H9 (cell line): ENCODE measurements at regions not wholly inside any gene's neighbourhood (a gene's known extent, or its start where the extent isn't known, plus 50 kb on each side); places are given as distances from the start of the nearest gene placed in this dataset.

Experiments
- DNase-seq: peaks from one replicate; pipeline ENCODE4 v3.0.0-alpha.2; 2017
- H2AFZ ChIP-seq: one replicate; pipeline ENCODE4 v1.6.1; 2013; ENCODE audit warnings: mild to moderate bottlenecking, low read length, control low read depth, moderate library complexity
- H2AK5ac ChIP-seq: 2 replicates; pipeline ENCODE4 v1.6.1; 2013; ENCODE audit warnings: low read length, control low read depth, mixed read lengths; ENCODE audit not compliant: insufficient read length
- H2BK120ac ChIP-seq: one replicate; pipeline ENCODE4 v1.6.1; 2013; ENCODE audit warnings: low read depth, mild to moderate bottlenecking, low read length, control low read depth, inconsistent platforms; ENCODE audit not compliant: poor library complexity, severe bottlenecking
- H2BK12ac ChIP-seq: 2 replicates; pipeline ENCODE4 v1.6.1; 2013; ENCODE audit warnings: low read length, control low read depth, mixed read lengths, low read depth; ENCODE audit not compliant: insufficient read length
- H2BK15ac ChIP-seq: 2 replicates; pipeline ENCODE4 v1.6.1; 2013; ENCODE audit warnings: low read depth, low read length, control low read depth
- H2BK20ac ChIP-seq: one replicate; pipeline ENCODE4 v1.6.1; 2013; ENCODE audit warnings: low read depth, mild to moderate bottlenecking, low read length, control low read depth, inconsistent platforms; ENCODE audit not compliant: poor library complexity, severe bottlenecking
- H2BK5ac ChIP-seq: 2 replicates; pipeline ENCODE4 v1.6.1; 2013; ENCODE audit warnings: low read length, control low read depth, mixed read lengths; ENCODE audit not compliant: insufficient read length
- H3K14ac ChIP-seq: 2 replicates; pipeline ENCODE4 v1.6.1; 2013; ENCODE audit warnings: low read length, control low read depth; ENCODE audit not compliant: insufficient read depth
- H3K18ac ChIP-seq: 2 replicates; pipeline ENCODE4 v1.6.1; 2013; ENCODE audit warnings: low read depth, mild to moderate bottlenecking, mixed read lengths, low read length, control low read depth; ENCODE audit not compliant: insufficient read length
- H3K23ac ChIP-seq: 2 replicates; pipeline ENCODE4 v1.6.1; 2013; ENCODE audit warnings: low read length, control low read depth, mixed read lengths, low read depth; ENCODE audit not compliant: insufficient read length
- H3K23me2 ChIP-seq: 2 replicates; pipeline ENCODE4 v1.6.1; 2013; ENCODE audit warnings: low read depth, mild to moderate bottlenecking, mixed read lengths, low read length, control low read depth; ENCODE audit not compliant: insufficient read length, poor library complexity, severe bottlenecking
- H3K27ac ChIP-seq: 2 replicates; pipeline ENCODE4 v1.5.1; 2013; ENCODE audit warnings: low read length, control low read depth, mixed read lengths, low read depth; ENCODE audit not compliant: insufficient read length
- H3K27me3 ChIP-seq: 2 replicates; pipeline ENCODE4 v1.6.1; 2013; ENCODE audit warnings: low read length, control low read depth, inconsistent platforms; ENCODE audit not compliant: insufficient read depth
- H3K4ac ChIP-seq: 2 replicates; pipeline ENCODE4 v1.6.1; 2013; ENCODE audit warnings: low read depth, mild to moderate bottlenecking, control low read depth, inconsistent platforms, low read length, moderate library complexity
- H3K4me1 ChIP-seq: 2 replicates; pipeline ENCODE4 v1.6.1; 2013; ENCODE audit warnings: low read length, control low read depth, inconsistent platforms; ENCODE audit not compliant: insufficient read depth
- H3K4me2 ChIP-seq: 2 replicates; pipeline ENCODE4 v1.6.1; 2013; ENCODE audit warnings: low read length, control low read depth, mixed read lengths; ENCODE audit not compliant: insufficient read length, insufficient read depth
- H3K56ac ChIP-seq: 2 replicates; pipeline ENCODE4 v1.6.1; 2013; ENCODE audit warnings: low read depth, mild to moderate bottlenecking, mixed read lengths, low read length, control low read depth; ENCODE audit not compliant: insufficient read length
- H3K79me1 ChIP-seq: 2 replicates; pipeline ENCODE4 v1.6.1; 2013; ENCODE audit warnings: low read depth, mild to moderate bottlenecking, moderate library complexity, low read length, control low read depth, inconsistent platforms; ENCODE audit not compliant: insufficient read depth, poor library complexity, severe bottlenecking
- H3K79me2 ChIP-seq: 2 replicates; pipeline ENCODE4 v1.6.1; 2013; ENCODE audit warnings: low read length, control low read depth, inconsistent platforms; ENCODE audit not compliant: insufficient read depth
- H3K9ac ChIP-seq: 2 replicates; pipeline ENCODE4 v1.6.1; 2013; ENCODE audit warnings: low read length, control low read depth, mixed read lengths; ENCODE audit not compliant: insufficient read length; ENCODE audit errors: extremely low read depth
- H3K9me3 ChIP-seq: one replicate; pipeline ENCODE4 v1.6.1; 2013; ENCODE audit warnings: low read depth, low read length, inconsistent platforms; ENCODE audit not compliant: control insufficient read depth
- H3T11ph ChIP-seq: one replicate; pipeline ENCODE4 v1.6.1; 2013; ENCODE audit warnings: mild to moderate bottlenecking, low read length, control low read depth, inconsistent platforms
- H4K20me1 ChIP-seq: one replicate; pipeline ENCODE4 v1.6.1; 2013; ENCODE audit not compliant: control insufficient read depth, insufficient read length, insufficient read depth
- H4K5ac ChIP-seq: 2 replicates; pipeline ENCODE4 v1.6.1; 2013; ENCODE audit warnings: low read depth, mild to moderate bottlenecking, mixed read lengths, low read length, control low read depth; ENCODE audit not compliant: insufficient read length
- H4K8ac ChIP-seq: replicated peaks from 2 replicates; pipeline ENCODE4 v1.6.1; 2013; ENCODE audit warnings: low read length, control low read depth, mixed read lengths, low read depth; ENCODE audit not compliant: insufficient read length
- H4K91ac ChIP-seq: 2 replicates; pipeline ENCODE4 v1.6.1; 2013; ENCODE audit warnings: low read depth, mild to moderate bottlenecking, moderate library complexity, mixed read lengths, low read length, control low read depth; ENCODE audit not compliant: insufficient read length
- H3K27ac Mint-ChIP-seq, 3 experiments: 2 replicates in 2 of 3; 3 replicates in 1 of 3; pipeline ENCODE4 v1.8.0; 2020 to 2021; ENCODE audit warnings: mixed read lengths in 3 of 3, mild to moderate bottlenecking in 1 of 3, moderate library complexity in 1 of 3
- H3K27me3 Mint-ChIP-seq: 2 replicates; pipeline ENCODE4 v1.8.0; 2021; ENCODE audit warnings: low read depth, mild to moderate bottlenecking, moderate library complexity, mixed read lengths
- H3K36me3 Mint-ChIP-seq, 3 experiments: 2 replicates in 2 of 3; 3 replicates in 1 of 3; pipeline ENCODE4 v1.8.0; 2020 to 2021; ENCODE audit warnings: low read depth in 3 of 3, mixed read lengths in 3 of 3; ENCODE audit not compliant: insufficient read depth in 1 of 3
- H3K4me1 Mint-ChIP-seq, 2 experiments: 2 replicates each; pipeline ENCODE4 v1.8.0; 2020; ENCODE audit warnings: mixed read lengths in 2 of 2
- H3K4me3 Mint-ChIP-seq, 2 experiments: 2 replicates in 1 of 2; 3 replicates in 1 of 2; pipeline ENCODE4 v1.8.0; 2020 to 2021; ENCODE audit warnings: mild to moderate bottlenecking in 2 of 2, mixed read lengths in 2 of 2, moderate library complexity in 1 of 2
- H3K9me3 Mint-ChIP-seq, 2 experiments: 2 replicates in 1 of 2; 3 replicates in 1 of 2; pipeline ENCODE4 v1.8.0; 2020; ENCODE audit warnings: mild to moderate bottlenecking in 2 of 2, mixed read lengths in 2 of 2, moderate library complexity in 1 of 2
- WGBS: extraction: QIAGEN DNeasy Blood & Tissue Kit; methylation state at CpG from one replicate; pipeline ENCODE4 v1.1.7; 2013; ENCODE audit warnings: missing lambda C conversion rate, low lambda C conversion rate, mixed read lengths; ENCODE audit not compliant: insufficient read length; ENCODE audit errors: extremely low coverage; 5-methylcytosine and 5-hydroxymethylcytosine counted together
- TF ChIP-seq, protein P1 (sequence below): fragments of 200-600 bp; sonication (generic); conservative IDR thresholded peaks from 3 replicates; pipeline ENCODE4 v1.8.0; 2021; ENCODE audit warnings: antibody characterized with exemption, mild to moderate bottlenecking

DNA sequence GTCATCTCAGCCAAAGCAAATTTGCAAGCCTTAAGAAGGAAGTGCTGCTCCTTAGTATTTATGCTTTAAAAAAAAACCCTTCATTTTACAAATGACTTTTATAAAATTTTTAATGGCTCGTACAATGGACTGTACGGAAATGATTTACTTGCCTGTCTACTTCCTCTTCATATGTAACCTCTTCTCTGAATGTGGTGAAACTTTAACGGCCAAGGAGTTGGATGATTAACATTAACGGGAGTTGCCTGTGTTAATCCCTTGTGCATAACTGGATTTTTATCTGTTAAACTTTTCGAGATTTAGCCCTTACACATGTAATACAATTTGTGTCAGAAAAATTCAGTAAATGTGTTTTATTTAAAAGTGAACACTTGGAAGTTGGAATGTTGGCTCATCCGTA lies 429.4 kb downstream of the TBC1D4 start:
- Histone ChIP-seq H3K79me2 (no peaks in the 10 kb centered on the region), H2BK15ac (no peak overlapping the region), H3K23me2 (no peaks in the 10 kb centered on the region), H3K23ac (no peak overlapping the region), H4K5ac (no peak overlapping the region), H3K14ac (no peak overlapping the region), H2BK5ac (no peak overlapping the region), H4K91ac (no peak overlapping the region), H3K4ac (no peak overlapping the region), H3K79me1 (no peaks in the 10 kb centered on the region), H2AK5ac (no peak overlapping the region), H3T11ph (no peak overlapping the region), H3K9me3 (no peaks in the 10 kb centered on the region), H3K27me3 (no peaks in the 10 kb centered on the region), H3K4me2 (no peak overlapping the region), H3K9ac (no peak overlapping the region), H3K18ac (no peak overlapping the region), H4K20me1 (no peaks in the 10 kb centered on the region), H3K27ac (no peak overlapping the region), H4K8ac (no peak overlapping the region), H3K56ac (no peak overlapping the region), H2AFZ (no peak overlapping the region), H2BK20ac (no peak overlapping the region), H2BK120ac (no peak overlapping the region), H2BK12ac (no peak overlapping the region), H3K4me1 (no peaks in the 10 kb centered on the region)
- peaks cover 1 to 4% of the 10 kb centered on the region in 2 experiments; a peak in 3 of 4 replicates for H3K4me1 Mint-ChIP-seq
- H3K27me3 Mint-ChIP-seq, result peaks cover 1% of the 10 kb centered on the region; the same call in 1 of the 2 replicates
- H3K4me3 Mint-ChIP-seq, result no peak overlapping the region
- DNase-seq, result no peak
- H3K36me3 Mint-ChIP-seq, result no peaks in the 10 kb centered on the region
- WGBS, result no CpG with 5 or more reads among the region's 6 CpGs
- TF ChIP-seq, protein P1, sequence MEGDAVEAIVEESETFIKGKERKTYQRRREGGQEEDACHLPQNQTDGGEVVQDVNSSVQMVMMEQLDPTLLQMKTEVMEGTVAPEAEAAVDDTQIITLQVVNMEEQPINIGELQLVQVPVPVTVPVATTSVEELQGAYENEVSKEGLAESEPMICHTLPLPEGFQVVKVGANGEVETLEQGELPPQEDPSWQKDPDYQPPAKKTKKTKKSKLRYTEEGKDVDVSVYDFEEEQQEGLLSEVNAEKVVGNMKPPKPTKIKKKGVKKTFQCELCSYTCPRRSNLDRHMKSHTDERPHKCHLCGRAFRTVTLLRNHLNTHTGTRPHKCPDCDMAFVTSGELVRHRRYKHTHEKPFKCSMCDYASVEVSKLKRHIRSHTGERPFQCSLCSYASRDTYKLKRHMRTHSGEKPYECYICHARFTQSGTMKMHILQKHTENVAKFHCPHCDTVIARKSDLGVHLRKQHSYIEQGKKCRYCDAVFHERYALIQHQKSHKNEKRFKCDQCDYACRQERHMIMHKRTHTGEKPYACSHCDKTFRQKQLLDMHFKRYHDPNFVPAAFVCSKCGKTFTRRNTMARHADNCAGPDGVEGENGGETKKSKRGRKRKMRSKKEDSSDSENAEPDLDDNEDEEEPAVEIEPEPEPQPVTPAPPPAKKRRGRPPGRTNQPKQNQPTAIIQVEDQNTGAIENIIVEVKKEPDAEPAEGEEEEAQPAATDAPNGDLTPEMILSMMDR, result no peak
- no peaks in the 10 kb centered on the region for H3K9me3 Mint-ChIP-seq
- H3K27ac Mint-ChIP-seq, result no peak overlapping the region
